H7 (cell line): ENCODE measurements at regions not wholly inside any gene's neighbourhood (a gene's known extent, or its start where the extent isn't known, plus 50 kb on each side); places are given as distances from the start of the nearest gene placed in this dataset.
A peak's percentile ranks its signal among the peaks of the same experiment; 100 is the strongest.
"Not testable (repeated sequence)": the region's sequence is repeated elsewhere in the genome, so short reads cannot be mapped to it uniquely, and the experiment has no call there.

Experiments used
- DNase-seq: peaks from one replicate; pipeline ENCODE4 v3.0.0; 2012
- H3K27me3 ChIP-seq: 2 replicates; pipeline ENCODE4 v1.6.0; 2011; ENCODE audit warnings: mild to moderate bottlenecking, low read length; ENCODE audit not compliant: control insufficient read depth, insufficient read depth
- H3K36me3 ChIP-seq: replicated peaks from 2 replicates; pipeline ENCODE4 v1.5.1; 2011; ENCODE audit warnings: low read length; ENCODE audit not compliant: control insufficient read depth, insufficient read depth
- H3K4me3 ChIP-seq: 2 replicates; pipeline ENCODE4 v1.5.1; 2011; ENCODE audit warnings: low read depth, mild to moderate bottlenecking, control low read depth, low read length, moderate library complexity; ENCODE audit not compliant: insufficient read depth

GRCh38 chr22:26082866-26083265 is 86.4 kb upstream of the SEZ6L start:
- Histone ChIP-seq H3K27me3 (peaks cover 3% of the 10 kb centered on the region; the same call in 1 of the 2 replicates), H3K4me3 (no peak overlapping the region), H3K36me3 (no peaks in the 10 kb centered on the region)
- no peak for DNase-seq

- Histone ChIP-seq H3K4me3 (no peak overlapping the region), H3K27me3 (peaks cover 3% of the 10 kb centered on the region), H3K36me3 (no peaks in the 10 kb centered on the region)
- DNase-seq, result peak; percentile 11
Observed at GRCh38 chr22:26086359-26086758, 82.9 kb upstream of the SEZ6L start.

- peaks cover 3% of the 10 kb centered on the region for H3K27me3 ChIP-seq
- H3K36me3 ChIP-seq, result no peaks in the 10 kb centered on the region
- DNase-seq, result no peak
Observed at GRCh38 chr22:26087816-26088215, 81.4 kb upstream of the SEZ6L start.

GRCh38 chr22:26090821-26091220 is 78.4 kb upstream of the SEZ6L start:
- no peaks in the 10 kb centered on the region for H3K36me3 ChIP-seq
- no peaks in the 10 kb centered on the region; the same call in 1 of the 2 replicates for H3K27me3 ChIP-seq
- DNase-seq, result no peak
- no peak overlapping the region for H3K4me3 ChIP-seq

More at GRCh38 chr22:26087816-26088215, 81.4 kb upstream of the SEZ6L start:
- no peak overlapping the region for H3K4me3 ChIP-seq

- H3K36me3 ChIP-seq, H3K4me3 ChIP-seq, H3K27me3 ChIP-seq, DNase-seq: not testable (repeated sequence)
Observed at GRCh38 chr22:26094497-26094896, 74.8 kb upstream of the SEZ6L start.

GRCh38 chr22:26095256-26095956 is 73.9 kb upstream of the SEZ6L start:
- H3K36me3 ChIP-seq, result no peaks in the 10 kb centered on the region
- no peak for DNase-seq
- no peak overlapping the region for H3K4me3 ChIP-seq
- no peaks in the 10 kb centered on the region; the same call in 1 of the 2 replicates for H3K27me3 ChIP-seq

- H3K4me3 ChIP-seq, result no peak overlapping the region
- H3K36me3 ChIP-seq, result no peaks in the 10 kb centered on the region
- DNase-seq, result no peak
- H3K27me3 ChIP-seq, result no peaks in the 10 kb centered on the region
Observed at GRCh38 chr22:26097411-26097810, 71.9 kb upstream of the SEZ6L start.

GRCh38 chr22:26097840-26098239 is 71.4 kb upstream of the SEZ6L start:
- Histone ChIP-seq H3K36me3 (no peaks in the 10 kb centered on the region), H3K27me3 (no peaks in the 10 kb centered on the region), H3K4me3 (no peak overlapping the region)
- DNase-seq, result no peak

GRCh38 chr22:26103023-26103422 is 66.2 kb upstream of the SEZ6L start:
- no peaks in the 10 kb centered on the region for H3K27me3 ChIP-seq
- no peaks in the 10 kb centered on the region for H3K36me3 ChIP-seq
- no peak for DNase-seq
- H3K4me3 ChIP-seq, result no peak overlapping the region

- no peaks in the 10 kb centered on the region for H3K27me3 ChIP-seq
Observed at GRCh38 chr22:26106412-26106811, 62.9 kb upstream of the SEZ6L start.

GRCh38 chr22:26109686-26110315 is 59.5 kb upstream of the SEZ6L start:
- H3K36me3 ChIP-seq, result no peaks in the 10 kb centered on the region
- no peaks in the 10 kb centered on the region for H3K27me3 ChIP-seq
- no peak for DNase-seq
- H3K4me3 ChIP-seq, result no peak overlapping the region

More at GRCh38 chr22:26106412-26106811, 62.9 kb upstream of the SEZ6L start:
- Histone ChIP-seq H3K4me3 (no peak overlapping the region), H3K36me3 (no peaks in the 10 kb centered on the region)
- no peak for DNase-seq

GRCh38 chr22:26114826-26115225 is 54.4 kb upstream of the SEZ6L start:
- no peak for DNase-seq
- no peak overlapping the region for H3K4me3 ChIP-seq
- no peaks in the 10 kb centered on the region for H3K36me3 ChIP-seq
- no peaks in the 10 kb centered on the region for H3K27me3 ChIP-seq

GRCh38 chr22:26115266-26115665 is 54.0 kb upstream of the SEZ6L start:
- Histone ChIP-seq H3K4me3 (no peak overlapping the region), H3K36me3 (no peaks in the 10 kb centered on the region), H3K27me3 (no peaks in the 10 kb centered on the region)
- DNase-seq, result no peak
